ENCODE measurements at regions not wholly inside any gene's neighbourhood (a gene's known extent, or its start where the extent isn't known, plus 50 kb on each side); places are given as distances from the start of the nearest gene placed in this dataset.

DNA sequence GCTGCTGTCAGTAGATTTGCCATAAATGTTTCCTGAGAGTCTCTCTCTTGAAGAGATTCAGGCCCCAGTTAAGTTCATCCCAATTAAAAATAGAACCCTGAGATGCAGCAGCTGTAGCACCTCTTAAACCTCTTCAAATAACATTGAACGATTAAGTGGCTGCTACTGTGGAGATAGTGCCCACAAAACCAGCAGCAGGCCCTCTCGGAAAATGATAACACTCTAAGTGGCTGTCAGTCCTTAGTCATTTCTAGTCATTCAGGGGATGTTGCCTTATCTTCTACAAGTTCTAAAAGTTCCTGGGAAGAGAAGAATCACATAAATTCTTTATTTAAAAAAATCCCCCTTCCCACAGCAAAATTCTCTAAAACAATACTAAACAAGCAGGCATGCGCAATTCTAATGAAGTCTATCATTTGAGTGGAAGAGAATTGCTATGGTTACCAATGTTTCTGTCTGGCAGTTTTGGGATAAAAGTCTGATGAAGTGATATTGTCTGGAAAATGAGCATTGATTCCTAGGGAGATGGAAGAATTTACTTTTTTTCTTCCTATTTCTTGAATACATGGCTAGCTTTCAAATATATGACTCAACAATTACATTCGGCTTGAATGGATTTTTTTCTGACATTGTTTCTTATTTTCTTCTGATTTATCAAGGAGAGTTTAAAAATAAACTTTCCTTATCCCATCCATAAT, 131.9 kb downstream of the TRMT11 start:
- no peak overlapping the region for H3K27ac Mint-ChIP-seq (ENCODE audit: low read depth, unreplicated experiment)
- no TSS peak for BruUV-seq (replicated peaks)
- no peaks in the 10 kb centered on the region for H3K9me3 Mint-ChIP-seq (ENCODE audit: unreplicated experiment)
- H3K4me1 Mint-ChIP-seq (ENCODE audit: insufficient read depth, unreplicated experiment): no peaks in the 10 kb centered on the region
- TF ChIP-seq, protein P1, sequence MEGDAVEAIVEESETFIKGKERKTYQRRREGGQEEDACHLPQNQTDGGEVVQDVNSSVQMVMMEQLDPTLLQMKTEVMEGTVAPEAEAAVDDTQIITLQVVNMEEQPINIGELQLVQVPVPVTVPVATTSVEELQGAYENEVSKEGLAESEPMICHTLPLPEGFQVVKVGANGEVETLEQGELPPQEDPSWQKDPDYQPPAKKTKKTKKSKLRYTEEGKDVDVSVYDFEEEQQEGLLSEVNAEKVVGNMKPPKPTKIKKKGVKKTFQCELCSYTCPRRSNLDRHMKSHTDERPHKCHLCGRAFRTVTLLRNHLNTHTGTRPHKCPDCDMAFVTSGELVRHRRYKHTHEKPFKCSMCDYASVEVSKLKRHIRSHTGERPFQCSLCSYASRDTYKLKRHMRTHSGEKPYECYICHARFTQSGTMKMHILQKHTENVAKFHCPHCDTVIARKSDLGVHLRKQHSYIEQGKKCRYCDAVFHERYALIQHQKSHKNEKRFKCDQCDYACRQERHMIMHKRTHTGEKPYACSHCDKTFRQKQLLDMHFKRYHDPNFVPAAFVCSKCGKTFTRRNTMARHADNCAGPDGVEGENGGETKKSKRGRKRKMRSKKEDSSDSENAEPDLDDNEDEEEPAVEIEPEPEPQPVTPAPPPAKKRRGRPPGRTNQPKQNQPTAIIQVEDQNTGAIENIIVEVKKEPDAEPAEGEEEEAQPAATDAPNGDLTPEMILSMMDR (IDR thresholded peaks at IDR 0.05; ENCODE audit: unreplicated experiment): no peak
- ChIA-PET POLR2A (interaction anchor here (0.7 kb wide), 1 partner anchor 13 kb away, joined by 3 read pairs; no protein-coding TSS in a partner anchor), CTCF (no interaction called here)
- peaks cover 12% of the 10 kb centered on the region for H3K36me3 Mint-ChIP-seq (ENCODE audit: insufficient read depth, unreplicated experiment)
- intact Hi-C loops (cut with micrococcal nuclease): no loop called here
- H3K27me3 Mint-ChIP-seq (ENCODE audit: insufficient read depth, unreplicated experiment): no peaks in the 10 kb centered on the region
- H3K4me3 Mint-ChIP-seq (ENCODE audit: unreplicated experiment): no peak overlapping the region
- no peak for DNase-seq (ENCODE audit: unreplicated experiment)

DNA sequence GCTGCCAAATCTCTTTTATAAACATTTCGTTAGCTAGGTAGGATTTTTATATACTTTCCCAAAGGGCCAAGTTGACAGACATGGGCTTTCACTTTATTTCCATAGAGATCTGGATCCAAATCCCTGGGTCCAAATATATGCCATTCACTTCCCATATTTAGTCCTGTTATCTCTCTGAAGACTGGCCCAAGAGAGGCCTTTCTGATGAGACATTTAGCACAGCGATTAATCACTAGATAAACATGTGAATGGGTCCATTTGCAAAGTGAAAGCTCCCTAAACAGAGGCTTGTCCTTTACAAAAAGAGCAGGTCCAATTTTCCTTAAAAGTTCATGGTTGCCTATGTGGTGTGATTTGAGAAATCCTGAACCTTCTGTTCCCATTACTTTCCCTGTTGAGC, 132.6 kb downstream of the TRMT11 start:
- ChIA-PET CTCF (no interaction called here), POLR2A (interaction anchor here (0.7 kb wide), 1 partner anchor 14 kb away, joined by 3 read pairs; no protein-coding TSS in a partner anchor)
- TF ChIP-seq, protein P1 (IDR thresholded peaks at IDR 0.05; ENCODE audit: unreplicated experiment): no peak
- no peak for DNase-seq (ENCODE audit: unreplicated experiment)
- H3K27me3 Mint-ChIP-seq (ENCODE audit: insufficient read depth, unreplicated experiment): no peaks in the 10 kb centered on the region
- no peaks in the 10 kb centered on the region for H3K9me3 Mint-ChIP-seq (ENCODE audit: unreplicated experiment)
- H3K4me1 Mint-ChIP-seq (ENCODE audit: insufficient read depth, unreplicated experiment): no peaks in the 10 kb centered on the region
- peaks cover 12% of the 10 kb centered on the region for H3K36me3 Mint-ChIP-seq (ENCODE audit: insufficient read depth, unreplicated experiment)
- H3K27ac Mint-ChIP-seq (ENCODE audit: low read depth, unreplicated experiment): no peak overlapping the region
- BruUV-seq (replicated peaks): no TSS peak
- no peak overlapping the region for H3K4me3 Mint-ChIP-seq (ENCODE audit: unreplicated experiment)
- intact Hi-C loops (cut with micrococcal nuclease): no loop called here

DNA sequence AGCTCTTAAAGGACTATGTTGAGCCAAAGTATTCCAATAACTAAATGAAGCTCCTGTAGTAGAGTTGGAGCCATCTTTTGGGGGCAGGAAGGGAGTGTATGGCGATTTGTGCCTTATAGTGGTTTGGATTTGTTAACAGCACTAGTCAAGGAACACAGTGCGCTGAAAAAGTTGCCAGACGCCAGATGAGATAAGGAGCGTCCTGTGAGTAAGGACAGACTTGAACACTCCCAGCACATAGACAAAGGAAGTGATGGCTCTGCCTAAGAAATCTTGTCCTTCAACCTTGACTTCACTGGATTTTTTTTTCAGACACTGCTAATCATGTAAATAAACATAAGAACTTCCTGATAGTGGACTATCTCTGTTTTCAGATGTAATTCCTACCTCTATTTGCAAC, 136.9 kb downstream of the TRMT11 start:
- TF ChIP-seq, protein P1 (IDR thresholded peaks at IDR 0.05; ENCODE audit: unreplicated experiment): no peak
- ChIA-PET POLR2A (no interaction called here), CTCF (no interaction called here)
- no peaks in the 10 kb centered on the region for H3K27me3 Mint-ChIP-seq (ENCODE audit: insufficient read depth, unreplicated experiment)
- H3K4me3 Mint-ChIP-seq (ENCODE audit: unreplicated experiment): no peak overlapping the region
- intact Hi-C loops (cut with micrococcal nuclease): no loop called here
- no peak overlapping the region for H3K27ac Mint-ChIP-seq (ENCODE audit: low read depth, unreplicated experiment)
- no peak for DNase-seq (ENCODE audit: unreplicated experiment)
- BruUV-seq (replicated peaks): no TSS peak
- no peaks in the 10 kb centered on the region for H3K36me3 Mint-ChIP-seq (ENCODE audit: insufficient read depth, unreplicated experiment)
- H3K4me1 Mint-ChIP-seq (ENCODE audit: insufficient read depth, unreplicated experiment): no peaks in the 10 kb centered on the region
- H3K9me3 Mint-ChIP-seq (ENCODE audit: unreplicated experiment): no peaks in the 10 kb centered on the region

DNA sequence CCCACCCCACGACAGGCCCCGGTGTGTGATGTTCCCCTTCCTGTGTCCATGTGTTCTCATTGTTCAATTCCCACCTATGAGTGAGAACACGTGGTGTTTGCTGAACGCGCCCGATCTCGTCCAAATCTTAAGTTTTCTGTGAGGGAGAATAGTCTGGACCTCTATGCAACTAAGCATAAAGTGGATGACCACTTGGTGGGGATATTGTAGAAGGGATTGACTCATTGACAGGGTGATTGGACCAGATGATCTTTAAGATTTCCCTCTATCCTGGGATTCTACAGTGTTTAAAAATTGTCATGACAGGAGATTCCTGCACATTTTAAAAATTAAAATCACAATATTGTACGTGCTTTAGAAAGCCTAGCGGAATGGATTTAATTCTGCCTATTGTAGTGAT, 141.3 kb downstream of the TRMT11 start:
- intact Hi-C loops (cut with micrococcal nuclease): no loop called here

More for the DNA sequence above, 141.3 kb downstream of the TRMT11 start:
- Mint-ChIP-seq H3K4me3 (ENCODE audit: unreplicated experiment) (no peak overlapping the region), H3K27ac (ENCODE audit: low read depth, unreplicated experiment) (no peak overlapping the region), H3K4me1 (ENCODE audit: insufficient read depth, unreplicated experiment) (no peaks in the 10 kb centered on the region), H3K9me3 (ENCODE audit: unreplicated experiment) (no peaks in the 10 kb centered on the region), H3K27me3 (ENCODE audit: insufficient read depth, unreplicated experiment) (no peaks in the 10 kb centered on the region), H3K36me3 (ENCODE audit: insufficient read depth, unreplicated experiment) (no peaks in the 10 kb centered on the region)
- BruUV-seq (replicated peaks): no TSS peak
- CTCF ChIA-PET: no interaction called here
- TF ChIP-seq, protein P1 (IDR thresholded peaks at IDR 0.05; ENCODE audit: unreplicated experiment): no peak
- DNase-seq (ENCODE audit: unreplicated experiment): peak; percentile 9
- POLR2A ChIA-PET: no interaction called here
